ENCODE measurements at regions not wholly inside any gene's neighbourhood (a gene's known extent, or its start where the extent isn't known, plus 50 kb on each side); places are given as distances from the start of the nearest gene placed in this dataset.

DNA sequence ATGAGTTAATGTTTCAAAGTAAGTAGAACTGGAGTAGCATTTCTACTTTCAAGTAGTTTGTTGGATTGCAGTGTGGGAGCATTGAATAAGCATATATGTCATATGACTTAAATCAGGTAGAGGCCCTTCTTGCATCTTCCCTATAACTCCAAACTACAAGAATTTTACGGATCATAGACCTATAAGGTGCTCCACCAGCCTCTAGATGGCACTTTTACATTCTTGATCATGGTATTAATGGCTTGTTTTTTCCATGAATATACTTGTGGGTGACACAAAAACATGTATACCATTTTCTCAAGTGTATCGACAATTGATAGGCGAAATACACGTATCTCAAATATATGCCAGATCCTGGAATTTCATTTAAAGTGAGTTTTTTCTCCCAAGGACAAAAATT lies 311.1 kb downstream of the ZPLD1 start:
- no peak for DNase-seq (ENCODE audit: low spot score)
- TF ChIP-seq, protein P1, sequence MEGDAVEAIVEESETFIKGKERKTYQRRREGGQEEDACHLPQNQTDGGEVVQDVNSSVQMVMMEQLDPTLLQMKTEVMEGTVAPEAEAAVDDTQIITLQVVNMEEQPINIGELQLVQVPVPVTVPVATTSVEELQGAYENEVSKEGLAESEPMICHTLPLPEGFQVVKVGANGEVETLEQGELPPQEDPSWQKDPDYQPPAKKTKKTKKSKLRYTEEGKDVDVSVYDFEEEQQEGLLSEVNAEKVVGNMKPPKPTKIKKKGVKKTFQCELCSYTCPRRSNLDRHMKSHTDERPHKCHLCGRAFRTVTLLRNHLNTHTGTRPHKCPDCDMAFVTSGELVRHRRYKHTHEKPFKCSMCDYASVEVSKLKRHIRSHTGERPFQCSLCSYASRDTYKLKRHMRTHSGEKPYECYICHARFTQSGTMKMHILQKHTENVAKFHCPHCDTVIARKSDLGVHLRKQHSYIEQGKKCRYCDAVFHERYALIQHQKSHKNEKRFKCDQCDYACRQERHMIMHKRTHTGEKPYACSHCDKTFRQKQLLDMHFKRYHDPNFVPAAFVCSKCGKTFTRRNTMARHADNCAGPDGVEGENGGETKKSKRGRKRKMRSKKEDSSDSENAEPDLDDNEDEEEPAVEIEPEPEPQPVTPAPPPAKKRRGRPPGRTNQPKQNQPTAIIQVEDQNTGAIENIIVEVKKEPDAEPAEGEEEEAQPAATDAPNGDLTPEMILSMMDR (IDR thresholded peaks at IDR 0.05; ENCODE audit: extremely low read depth, missing control alignments): no peak

DNA sequence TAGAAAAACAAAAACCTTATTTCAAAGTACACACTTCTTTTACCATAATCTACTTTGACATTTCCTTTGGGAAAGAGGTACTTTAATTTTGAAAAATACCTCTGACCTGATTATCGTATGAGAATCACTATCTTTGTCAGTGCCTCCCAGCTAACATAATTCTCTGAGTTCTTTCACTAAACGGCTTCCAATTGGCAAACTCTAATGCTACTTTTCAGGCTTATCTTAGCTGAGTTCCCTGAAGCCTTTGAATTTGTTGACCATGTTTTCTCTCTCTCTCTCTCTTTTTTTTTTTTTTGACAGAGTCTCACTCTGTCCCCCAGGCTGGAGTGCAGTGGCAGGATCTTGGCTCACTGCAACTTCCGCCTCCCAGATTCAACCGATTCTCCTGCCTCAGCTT lies 312.8 kb downstream of the ZPLD1 start:
- TF ChIP-seq, protein P1 (IDR thresholded peaks at IDR 0.05; ENCODE audit: extremely low read depth, missing control alignments): no peak
- no peak for DNase-seq (ENCODE audit: low spot score)

DNA sequence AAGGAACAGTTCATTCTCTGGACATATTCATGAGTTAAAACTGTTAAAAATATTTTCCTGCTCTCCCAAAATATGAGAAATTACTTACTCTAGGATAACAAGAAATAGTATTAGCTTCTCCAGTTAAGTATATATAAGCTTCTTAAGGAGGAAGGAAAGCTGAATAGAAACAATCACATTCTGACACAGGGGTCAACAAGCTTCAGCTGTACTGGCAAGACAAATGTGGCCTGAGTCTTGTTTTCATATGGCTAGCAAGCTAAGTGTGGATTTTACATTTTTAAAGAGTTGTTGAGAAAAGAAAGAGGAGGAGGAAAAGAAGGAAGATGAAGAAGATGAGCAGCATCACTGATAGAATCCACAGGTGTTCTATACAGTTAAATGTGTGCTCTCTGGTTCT lies 313.8 kb downstream of the ZPLD1 start:
- no peak for DNase-seq (ENCODE audit: low spot score)
- TF ChIP-seq, protein P1 (IDR thresholded peaks at IDR 0.05; ENCODE audit: extremely low read depth, missing control alignments): no peak

DNA sequence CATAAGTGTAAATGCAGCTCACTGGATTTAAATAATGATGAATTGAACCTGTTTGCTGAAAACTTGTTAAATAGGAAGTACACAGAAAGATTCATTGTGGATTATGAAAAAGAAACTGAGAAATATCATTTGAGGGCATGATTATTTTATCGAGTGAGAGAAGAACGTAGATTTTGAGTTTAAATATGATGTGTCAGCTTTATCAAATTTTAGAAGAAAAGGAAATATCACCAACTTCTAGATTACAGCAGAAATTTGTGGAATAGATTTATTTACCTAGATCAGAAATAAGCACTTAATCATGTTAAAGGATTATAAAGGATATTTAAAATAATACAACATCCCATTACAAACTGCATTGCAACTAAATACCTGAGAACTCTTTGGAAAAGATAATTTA lies 315.5 kb downstream of the ZPLD1 start:
- no peak for DNase-seq (ENCODE audit: low spot score)
- TF ChIP-seq, protein P1 (IDR thresholded peaks at IDR 0.05; ENCODE audit: extremely low read depth, missing control alignments): no peak

DNA sequence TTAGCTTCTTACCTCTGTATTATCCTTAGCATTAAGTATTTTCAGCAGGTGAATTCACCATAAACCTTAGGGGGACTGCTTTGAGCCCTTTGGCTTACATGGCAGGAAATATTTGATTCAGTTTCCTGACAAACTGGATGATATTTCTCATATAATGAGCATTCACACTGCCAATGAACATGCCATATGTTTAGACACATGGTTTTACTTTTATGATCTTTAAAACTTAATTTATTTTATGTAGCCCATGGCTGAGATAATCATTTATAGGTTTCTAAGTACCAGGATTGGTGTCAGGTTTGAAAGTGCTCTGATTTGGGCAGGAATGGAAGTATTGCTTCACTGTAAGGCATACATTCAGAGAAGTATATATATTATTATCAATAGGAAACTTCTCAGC lies 319.1 kb downstream of the ZPLD1 start:
- TF ChIP-seq, protein P1 (IDR thresholded peaks at IDR 0.05; ENCODE audit: extremely low read depth, missing control alignments): no peak
- DNase-seq (ENCODE audit: low spot score): no peak

DNA sequence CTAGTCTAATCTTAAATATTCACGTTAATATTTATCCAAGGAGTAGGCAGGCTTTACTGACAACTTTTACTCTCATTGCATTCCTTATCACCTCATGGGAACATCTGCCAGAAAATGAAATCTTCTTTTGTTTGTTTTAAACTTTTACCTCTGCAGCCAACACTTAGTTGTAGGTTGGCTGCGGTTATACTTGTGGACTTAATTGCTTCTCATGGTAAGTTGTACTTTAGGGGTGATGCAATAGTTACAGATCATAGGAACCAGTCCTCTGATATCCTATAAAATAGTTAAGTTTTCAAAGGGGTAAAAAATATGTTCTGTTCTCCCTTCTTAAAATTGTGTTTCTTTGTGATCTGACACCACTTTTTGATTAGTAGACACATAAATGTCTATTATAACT lies 321.9 kb downstream of the ZPLD1 start:
- no peak for DNase-seq (ENCODE audit: low spot score)
- TF ChIP-seq, protein P1 (IDR thresholded peaks at IDR 0.05; ENCODE audit: extremely low read depth, missing control alignments): no peak

DNA sequence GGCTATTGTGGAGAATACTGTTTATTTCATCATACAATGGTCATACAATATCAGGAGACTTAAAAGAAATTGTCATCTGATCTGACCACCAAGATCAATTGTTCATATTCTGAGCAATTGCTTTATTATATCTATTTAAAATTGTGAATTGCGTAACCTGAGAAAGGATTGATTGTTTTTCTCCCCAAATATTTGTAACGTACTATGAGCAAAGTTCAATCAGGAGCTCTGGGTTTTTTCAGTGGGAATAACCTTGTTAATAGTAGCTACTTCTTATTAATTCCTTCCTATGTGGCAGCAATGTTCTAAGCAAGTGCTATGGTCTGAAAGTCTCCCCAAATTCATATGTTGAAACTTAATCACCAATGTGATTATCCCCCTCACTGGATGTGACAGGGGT lies 323.1 kb downstream of the ZPLD1 start:
- no peak for DNase-seq (ENCODE audit: low spot score)
- TF ChIP-seq, protein P1 (IDR thresholded peaks at IDR 0.05; ENCODE audit: extremely low read depth, missing control alignments): no peak

Data from GM20000 (cell line).